Loucy (cell line): ENCODE measurements at regions not wholly inside any gene's neighbourhood (a gene's known extent, or its start where the extent isn't known, plus 50 kb on each side); places are given as distances from the start of the nearest gene placed in this dataset.

Experiments
- EZH2phosphoT487 ChIP-seq: fragments of 200-600 bp; IDR thresholded peaks from 2 replicates; pipeline ENCODE4 v1.6.1; 2018; ENCODE audit warnings: antibody characterized with exemption, mild to moderate bottlenecking, moderate library complexity, borderline replicate concordance
- TF ChIP-seq, protein P1 (sequence below): fragments of 200-600 bp; sonication (generic); conservative IDR thresholded peaks from 2 replicates; pipeline ENCODE4 v1.5.1; 2014; ENCODE audit warnings: mild to moderate bottlenecking, antibody characterized with exemption, low read length

- TF ChIP-seq, protein P1, sequence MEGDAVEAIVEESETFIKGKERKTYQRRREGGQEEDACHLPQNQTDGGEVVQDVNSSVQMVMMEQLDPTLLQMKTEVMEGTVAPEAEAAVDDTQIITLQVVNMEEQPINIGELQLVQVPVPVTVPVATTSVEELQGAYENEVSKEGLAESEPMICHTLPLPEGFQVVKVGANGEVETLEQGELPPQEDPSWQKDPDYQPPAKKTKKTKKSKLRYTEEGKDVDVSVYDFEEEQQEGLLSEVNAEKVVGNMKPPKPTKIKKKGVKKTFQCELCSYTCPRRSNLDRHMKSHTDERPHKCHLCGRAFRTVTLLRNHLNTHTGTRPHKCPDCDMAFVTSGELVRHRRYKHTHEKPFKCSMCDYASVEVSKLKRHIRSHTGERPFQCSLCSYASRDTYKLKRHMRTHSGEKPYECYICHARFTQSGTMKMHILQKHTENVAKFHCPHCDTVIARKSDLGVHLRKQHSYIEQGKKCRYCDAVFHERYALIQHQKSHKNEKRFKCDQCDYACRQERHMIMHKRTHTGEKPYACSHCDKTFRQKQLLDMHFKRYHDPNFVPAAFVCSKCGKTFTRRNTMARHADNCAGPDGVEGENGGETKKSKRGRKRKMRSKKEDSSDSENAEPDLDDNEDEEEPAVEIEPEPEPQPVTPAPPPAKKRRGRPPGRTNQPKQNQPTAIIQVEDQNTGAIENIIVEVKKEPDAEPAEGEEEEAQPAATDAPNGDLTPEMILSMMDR = no peak
- no peak for TF ChIP-seq EZH2phosphoT487
Observed at GRCh38 chr6:93088621-93089501, 330.5 kb downstream of the EPHA7 start.
